Heart right ventricle (tissue), 16 donors: ENCODE measurements at regions not wholly inside any gene's neighbourhood (a gene's known extent, or its start where the extent isn't known, plus 50 kb on each side); places are given as distances from the start of the nearest gene placed in this dataset.

Source experiments
- ATAC-seq, 8 donors: fragments of 200-7000 bp; cut with Tn5 transposase; one replicate each; pipeline ENCODE4 v1.9.1; 2020; ENCODE audit warnings: mild to moderate bottlenecking in 8 of 8, moderate library complexity in 8 of 8, moderate number of reproducible peaks in 1 of 8
- DNase-seq, 2 donors: peaks; one replicate each; pipeline ENCODE4 v3.0.0-alpha.2; 2020
- H3K27ac ChIP-seq, 10 donors: fragments of 200-600 bp; sonication (generic) in 2 of 10; one replicate each; pipeline versions ENCODE4 v1.5.0 to v1.8.0; 2020 to 2022; ENCODE audit warnings: mild to moderate bottlenecking in 3 of 10
- H3K27me3 ChIP-seq, 7 donors: fragments of 200-600 bp; one replicate each; pipeline ENCODE4 v1.8.0; 2021 to 2022; ENCODE audit warnings: mild to moderate bottlenecking in 2 of 7
- H3K36me3 ChIP-seq, 9 donors: fragments of 200-600 bp; sonication (generic) in 1 of 9; one replicate each; pipeline versions ENCODE4 v1.5.0 to v1.8.0; 2020 to 2022; ENCODE audit warnings: mild to moderate bottlenecking in 2 of 9
- H3K4me1 ChIP-seq, 9 donors: fragments of 200-600 bp; sonication (generic) in 1 of 9; one replicate each; pipeline versions ENCODE4 v1.5.0 to v1.8.0; 2020 to 2022; ENCODE audit warnings: mild to moderate bottlenecking in 4 of 9
- H3K4me3 ChIP-seq, 10 donors: fragments of 200-600 bp; sonication (generic) in 2 of 10; one replicate each; pipeline versions ENCODE4 v1.5.0 to v1.8.0; 2020 to 2022; ENCODE audit warnings: mild to moderate bottlenecking in 7 of 10, moderate library complexity in 2 of 10
- H3K9me3 ChIP-seq, 11 donors: fragments of 200-600 bp in 10 of 11; sonication (generic) in 2 of 11; one replicate each; pipeline versions ENCODE4 v1.5.0 to v1.8.0; 2013 to 2022; ENCODE audit warnings: mild to moderate bottlenecking in 2 of 11, control low read depth in 1 of 11, moderate library complexity in 1 of 11
- WGBS, 2 donors: extraction: QIAGEN DNeasy Blood & Tissue Kit; methylation state at CpG; one replicate each; pipeline ENCODE4 v1.1.7; 2013; ENCODE audit warnings: inconsistent platforms in 1 of 2; 5-methylcytosine and 5-hydroxymethylcytosine counted together
- intact Hi-C, 10 donors: fragments of 100-400 bp; cut with DNase I; formaldehyde crosslinking; loops; one replicate each; pipeline versions ENCODE4 v1.11.1 to v1.14.2; 2022
- TF ChIP-seq, protein P1 (sequence below), 9 donors: fragments of 200-600 bp; sonication (generic) in 2 of 9; IDR thresholded peaks; one replicate each; pipeline versions ENCODE4 v1.5.0 to v1.8.0; 2021 to 2022; ENCODE audit warnings: antibody characterized with exemption in 9 of 9, mild to moderate bottlenecking in 5 of 9, moderate library complexity in 1 of 9
- donor health status: Arrhythmogenic right ventricular cardiomyopathy.
- donor health status: ischemic (EF 13 %, LVEDD 7.1; RV severe dilation, severe dysfunction).
- donor health status: healthy with polysubstance abuse.
- donor health status: DM: no; HTN: yes; CAD: no.
- donor health status: DM: no; HTN: no; CAD: no.
- donor health status: ischemic (EF 25% LVEDD 6.9; RV normal size, moderate dysfunction).
- donor health status: ischemic (EF 25% LVEDD 5.7; RV mildly dilated, moderate dysfunction).
- donor health status: healthy.
- donor health status: DM: yes; HTN: yes; CAD: no.
- donor health status: Ischemic cardiomyopathy.
- donor health status: ischemic (EF 35%, LVEDD 5.7; RV mildly dilated, moderate dysfunction).
- donor health status: nonischemic (EF 11% LVEDD 7.7; RV severe dilation, severe dysfunction).
- donor health status: DM: yes; HTN: yes; CAD: no.
- donor health status: PGD.
- donor health status: ischemic (EF 29% LVEDD 5.4; RV normal size, mild dysfunction).
- donor health status: nonischemic (EF 23%, LVEDD 6.1; RV moderate dilation, normal function).

DNA sequence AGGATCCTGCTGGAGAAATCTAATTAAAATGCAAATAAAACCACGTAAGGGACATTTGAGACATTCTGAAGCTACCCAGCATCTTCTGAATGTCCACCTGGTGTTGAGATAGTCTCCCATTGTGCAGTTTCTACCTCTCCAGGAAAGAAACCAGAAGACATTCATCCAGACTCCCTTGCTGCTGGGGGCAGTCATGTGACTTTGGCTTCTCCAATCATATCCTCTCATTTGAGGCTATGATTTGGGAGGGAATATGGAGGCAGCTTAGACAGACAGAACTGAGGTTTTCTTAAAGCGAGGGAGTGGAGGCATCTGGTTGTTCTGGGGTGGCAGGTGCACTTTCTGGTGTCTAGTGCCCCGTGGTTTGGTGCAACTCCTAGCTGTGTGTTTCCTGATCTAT, 315.2 kb upstream of the SULF2 start:
- peaks cover 0 to 5% (median 0%) of the 10 kb centered on the region in 9 donors for H3K4me1 ChIP-seq
- intact Hi-C loops: no loop called here
- H3K27ac ChIP-seq: no peak overlapping the region
- peaks cover 0 to 10% (median 0%) of the 10 kb centered on the region in 11 donors for H3K9me3 ChIP-seq
- TF ChIP-seq, protein P1, sequence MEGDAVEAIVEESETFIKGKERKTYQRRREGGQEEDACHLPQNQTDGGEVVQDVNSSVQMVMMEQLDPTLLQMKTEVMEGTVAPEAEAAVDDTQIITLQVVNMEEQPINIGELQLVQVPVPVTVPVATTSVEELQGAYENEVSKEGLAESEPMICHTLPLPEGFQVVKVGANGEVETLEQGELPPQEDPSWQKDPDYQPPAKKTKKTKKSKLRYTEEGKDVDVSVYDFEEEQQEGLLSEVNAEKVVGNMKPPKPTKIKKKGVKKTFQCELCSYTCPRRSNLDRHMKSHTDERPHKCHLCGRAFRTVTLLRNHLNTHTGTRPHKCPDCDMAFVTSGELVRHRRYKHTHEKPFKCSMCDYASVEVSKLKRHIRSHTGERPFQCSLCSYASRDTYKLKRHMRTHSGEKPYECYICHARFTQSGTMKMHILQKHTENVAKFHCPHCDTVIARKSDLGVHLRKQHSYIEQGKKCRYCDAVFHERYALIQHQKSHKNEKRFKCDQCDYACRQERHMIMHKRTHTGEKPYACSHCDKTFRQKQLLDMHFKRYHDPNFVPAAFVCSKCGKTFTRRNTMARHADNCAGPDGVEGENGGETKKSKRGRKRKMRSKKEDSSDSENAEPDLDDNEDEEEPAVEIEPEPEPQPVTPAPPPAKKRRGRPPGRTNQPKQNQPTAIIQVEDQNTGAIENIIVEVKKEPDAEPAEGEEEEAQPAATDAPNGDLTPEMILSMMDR (IDR thresholded peaks at IDR 0.05): no peak
- ATAC-seq (no peak), DNase-seq (no peak)
- no peak overlapping the region for H3K4me3 ChIP-seq
- no peaks in the 10 kb centered on the region for H3K36me3 ChIP-seq
- H3K27me3 ChIP-seq: peaks cover 0 to 6% (median 3%) of the 10 kb centered on the region in 7 donors
- WGBS, 2 donors: 80 to 94% methylated on average over 3 of the region's 3 CpGs

DNA sequence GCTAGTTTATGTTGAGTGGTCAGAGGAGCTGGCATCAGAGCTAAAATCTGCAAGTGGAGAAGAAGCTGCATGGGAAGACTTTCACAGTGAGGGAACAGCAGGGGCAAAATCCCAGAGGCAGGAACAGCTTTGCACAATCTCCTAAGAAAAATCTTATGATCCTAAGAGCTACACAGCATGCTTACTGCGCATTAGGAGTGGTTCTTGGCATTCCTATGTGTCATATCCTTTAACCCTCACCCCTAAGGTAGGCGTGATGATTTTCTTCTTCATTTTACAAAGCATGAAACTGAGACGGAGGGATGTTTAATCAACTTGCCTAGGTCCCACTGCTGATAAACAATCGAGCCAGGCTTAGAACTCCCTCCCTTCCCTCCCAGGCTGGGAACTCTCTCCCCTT, 313.6 kb upstream of the SULF2 start:
- H3K4me1 ChIP-seq: peaks cover 0 to 5% (median 0%) of the 10 kb centered on the region in 9 donors
- DNase-seq (no peak), ATAC-seq (no peak)
- H3K36me3 ChIP-seq: no peaks in the 10 kb centered on the region
- H3K27ac ChIP-seq: no peak overlapping the region
- WGBS, 2 donors: 53 to 54% methylated on average over 4 of the region's 4 CpGs
- no peaks in the 10 kb centered on the region for H3K9me3 ChIP-seq
- TF ChIP-seq, protein P1 (IDR thresholded peaks at IDR 0.05): no peak
- H3K4me3 ChIP-seq: no peak overlapping the region
- intact Hi-C loops: no loop called here
- H3K27me3 ChIP-seq: peaks cover 0 to 6% (median 0%) of the 10 kb centered on the region in 7 donors

DNA sequence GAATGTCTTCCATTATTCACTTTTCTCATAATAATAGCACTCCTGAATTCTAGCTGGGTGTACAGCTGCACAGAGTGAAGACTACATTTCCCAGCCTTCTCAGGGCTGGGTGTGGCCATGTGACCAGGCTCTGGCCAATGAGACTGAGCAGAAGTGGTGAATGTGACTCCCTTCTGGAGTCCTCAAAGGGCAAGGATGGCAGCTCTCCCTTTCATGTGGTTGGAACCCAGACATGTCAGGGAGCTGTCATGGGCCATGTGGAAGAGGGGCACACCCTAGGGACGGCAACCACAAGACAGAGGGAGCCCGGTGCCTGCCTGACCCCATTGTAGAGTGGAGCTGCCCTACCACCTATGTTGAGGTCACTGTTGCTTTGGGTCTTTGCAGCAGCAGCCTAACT, 312.8 kb upstream of the SULF2 start:
- no peaks in the 10 kb centered on the region for H3K4me1 ChIP-seq
- TF ChIP-seq, protein P1 (IDR thresholded peaks at IDR 0.05): no peak
- no peaks in the 10 kb centered on the region for H3K36me3 ChIP-seq
- no peaks in the 10 kb centered on the region for H3K9me3 ChIP-seq
- no peak overlapping the region for H3K27ac ChIP-seq
- no peak for DNase-seq
- ATAC-seq: peak in 1 of 8 donors; percentile 25
- peaks cover 0 to 6% (median 0%) of the 10 kb centered on the region in 7 donors for H3K27me3 ChIP-seq
- intact Hi-C loops: no loop called here
- WGBS, 2 donors: 94 to 96% methylated on average over 2 of the region's 2 CpGs
- no peak overlapping the region for H3K4me3 ChIP-seq

DNA sequence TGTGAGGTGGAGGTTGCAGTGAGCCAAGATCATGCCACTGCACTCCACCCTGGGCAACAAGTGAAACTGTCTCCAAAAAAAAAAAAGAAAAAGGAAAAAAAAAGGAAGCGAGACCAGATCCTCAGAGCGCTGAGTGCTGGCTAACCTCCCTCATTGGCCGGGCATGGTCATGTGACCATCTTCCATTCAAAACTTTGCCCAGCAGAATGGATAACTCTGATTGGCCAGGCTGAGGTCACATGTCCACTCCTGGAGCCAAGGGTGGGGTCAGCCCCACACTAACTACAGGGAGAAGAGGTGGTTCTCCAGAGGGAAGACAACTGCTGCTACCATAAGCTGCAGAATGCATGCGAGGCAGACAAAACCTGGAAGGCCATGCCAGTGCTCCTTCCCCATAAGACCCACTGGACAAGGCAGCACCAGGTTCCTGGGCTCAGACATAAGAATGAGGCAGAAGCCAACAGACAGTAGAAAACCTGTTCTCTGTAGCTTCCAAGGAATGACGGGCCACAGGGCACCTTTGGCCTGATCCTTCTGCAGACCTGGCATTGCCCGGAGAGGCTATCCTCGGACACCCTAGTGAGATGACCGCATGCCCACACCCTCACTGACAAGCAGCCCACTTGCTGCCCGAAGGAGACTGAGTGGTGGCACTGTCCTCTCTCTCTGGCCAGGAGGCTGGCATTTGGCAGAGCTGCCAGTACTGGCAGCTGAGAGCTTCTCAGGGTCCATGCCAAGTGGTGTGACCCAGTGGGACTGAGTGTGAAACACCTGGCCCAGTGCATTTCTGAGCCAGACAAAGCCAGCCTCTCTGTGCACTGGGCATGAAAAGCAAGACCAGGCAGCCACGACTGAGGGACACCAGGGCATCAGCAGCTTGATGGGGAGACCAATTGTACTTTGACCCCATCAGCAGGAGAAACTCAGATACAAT, 311.9 kb upstream of the SULF2 start:
- ATAC-seq: peak in 4 of 8 donors; percentile 37 to 57 (median 44)
- H3K27me3 ChIP-seq: peaks cover 0 to 9% (median 0%) of the 10 kb centered on the region in 7 donors
- H3K27ac ChIP-seq: no peak overlapping the region
- TF ChIP-seq, protein P1 (IDR thresholded peaks at IDR 0.05): no peak
- 92% methylated on average over 10 of the region's 10 CpGs for WGBS, 2 donors
- peak in 1 of 2 donors; percentile 20 for DNase-seq
- no peaks in the 10 kb centered on the region for H3K4me1 ChIP-seq
- H3K36me3 ChIP-seq: no peaks in the 10 kb centered on the region
- intact Hi-C loops: no loop called here
- no peaks in the 10 kb centered on the region for H3K9me3 ChIP-seq
- no peak overlapping the region for H3K4me3 ChIP-seq
